Stimulated activated CD4-positive, alpha-beta T cell treated with anti-CD3 and anti-CD28 coated beads, TNF-alpha, amount 100 ng/mL, for 48 hours (primary cell): ENCODE measurements at regions not wholly inside any gene's neighbourhood (a gene's known extent, or its start where the extent isn't known, plus 50 kb on each side); places are given as distances from the start of the nearest gene placed in this dataset.
"Not testable (repeated sequence)": the region's sequence is repeated elsewhere in the genome, so short reads cannot be mapped to it uniquely, and the experiment has no call there.

ENCODE experiments used
- DNase-seq, 3 donors: peaks; one replicate each; pipeline ENCODE4 v3.0.0-alpha.2; 2020; ENCODE audit warnings: low read depth in 3 of 3

DNA sequence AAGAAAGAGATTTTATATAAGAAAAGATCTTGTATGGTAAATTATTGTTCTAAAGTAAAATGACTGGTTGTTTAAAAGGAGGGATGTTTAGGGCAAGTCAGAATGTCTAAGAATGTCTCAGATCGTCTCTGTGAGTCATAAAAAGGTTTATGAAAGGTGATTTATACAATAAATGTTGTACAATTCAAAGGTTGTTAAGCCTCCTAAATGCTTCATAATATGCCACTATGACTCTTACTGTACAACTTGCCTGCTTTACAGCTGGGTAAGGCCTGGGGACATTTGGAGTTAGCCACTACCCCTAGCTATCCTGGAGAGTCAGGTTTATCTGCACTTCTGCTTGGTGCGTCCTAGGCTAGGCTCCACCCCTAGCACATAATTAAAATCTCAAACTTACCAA is 927.4 kb downstream of the FSCB start:
- no peak for DNase-seq

DNA sequence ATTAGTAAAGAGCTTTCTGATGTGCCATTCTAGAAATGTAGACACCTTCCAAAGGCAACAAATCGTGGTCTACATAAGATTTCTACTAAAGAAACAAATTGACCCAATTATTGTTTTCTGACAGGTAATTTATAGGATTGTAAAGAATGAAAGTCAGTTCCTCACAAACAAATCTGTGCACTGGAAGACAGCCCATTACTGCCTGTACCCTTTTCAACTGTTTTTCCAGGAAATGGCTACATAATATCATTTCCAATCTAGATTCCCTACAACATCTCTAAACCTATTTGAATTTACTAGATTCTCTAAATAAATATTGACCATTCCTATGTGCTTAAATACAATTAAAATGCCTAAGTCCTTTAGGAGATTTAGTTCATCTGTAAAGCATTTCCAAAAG is 939.1 kb downstream of the FSCB start:
- no peak for DNase-seq

DNA sequence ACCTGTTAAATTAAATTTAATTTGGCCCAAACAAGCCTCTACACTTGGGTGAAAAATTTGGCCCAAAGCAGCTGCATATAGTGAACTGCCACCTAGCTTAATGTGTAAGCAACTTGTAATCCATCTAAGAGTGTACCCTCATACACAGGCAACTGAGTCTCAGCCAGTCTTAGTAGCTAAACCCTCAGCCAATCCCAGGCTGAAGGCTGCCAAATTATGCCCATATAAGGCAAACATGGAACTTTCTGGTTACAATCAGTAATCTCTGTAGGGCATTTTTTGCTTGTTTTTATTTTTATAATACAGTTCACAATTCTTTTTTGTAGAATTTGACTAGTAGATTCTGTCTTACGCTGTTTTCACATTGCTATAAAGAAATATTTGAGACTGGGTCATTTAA is 958.7 kb downstream of the FSCB start:
- DNase-seq, result no peak

DNA sequence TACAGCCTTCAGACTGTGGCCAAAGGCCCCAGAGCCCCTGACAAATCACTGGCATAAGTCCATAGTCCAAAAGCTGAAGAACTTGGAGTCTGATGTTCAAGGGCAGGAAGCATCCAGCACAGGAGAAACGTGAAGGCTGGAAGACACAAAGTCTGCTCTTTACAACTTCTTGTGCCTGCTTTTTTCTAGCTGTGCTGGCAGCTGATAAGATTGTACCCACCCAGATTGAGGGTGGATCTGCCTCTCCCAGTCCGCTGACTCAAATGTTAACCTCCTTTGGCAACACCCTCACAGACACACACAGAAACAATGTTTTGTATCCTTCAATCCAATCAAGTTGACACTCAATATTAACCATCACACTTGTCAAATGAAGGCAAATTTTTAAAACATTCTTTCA is 959.5 kb downstream of the FSCB start:
- not testable (repeated sequence) for DNase-seq

DNA sequence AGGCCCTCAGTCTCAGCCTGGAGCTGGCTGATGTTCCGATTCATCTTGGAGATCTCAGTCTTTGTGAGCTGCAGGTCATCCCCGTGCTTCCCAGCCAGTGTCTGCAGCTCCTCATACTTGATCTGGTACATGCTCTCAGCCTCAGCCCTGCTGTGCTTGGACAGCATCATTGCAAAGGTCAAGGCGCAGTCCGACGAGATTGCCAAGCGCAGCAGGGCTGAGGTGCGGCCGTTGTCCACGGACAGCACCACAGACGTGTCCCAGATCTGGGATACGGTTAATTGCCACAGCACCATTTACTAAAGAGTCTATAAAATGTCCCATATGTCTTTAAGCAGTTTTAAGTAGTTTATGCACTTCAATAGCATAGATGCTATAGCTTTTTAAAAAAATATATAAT is 965.7 kb downstream of the FSCB start:
- DNase-seq, result no peak

DNA sequence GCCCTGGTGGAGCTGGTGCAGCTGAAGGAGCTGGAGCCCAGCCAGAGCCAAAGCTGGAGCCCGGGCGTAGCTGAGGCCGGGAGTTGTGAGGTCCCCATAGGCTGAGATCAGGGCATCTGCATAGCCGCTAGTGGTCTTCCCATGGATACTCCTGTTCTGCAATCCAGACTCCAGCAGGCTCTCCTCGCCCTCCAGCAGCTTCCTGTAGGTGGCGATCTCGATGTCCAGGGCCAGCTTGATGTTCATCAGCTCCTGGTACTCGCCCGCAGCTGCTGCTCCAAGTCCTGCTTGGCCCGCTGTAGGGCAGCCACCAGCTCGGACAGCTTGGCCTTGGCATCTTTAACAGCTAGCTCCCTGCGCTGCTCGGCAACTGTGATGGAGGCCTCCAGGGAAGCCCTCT is 966.1 kb downstream of the FSCB start:
- DNase-seq, result no peak

DNA sequence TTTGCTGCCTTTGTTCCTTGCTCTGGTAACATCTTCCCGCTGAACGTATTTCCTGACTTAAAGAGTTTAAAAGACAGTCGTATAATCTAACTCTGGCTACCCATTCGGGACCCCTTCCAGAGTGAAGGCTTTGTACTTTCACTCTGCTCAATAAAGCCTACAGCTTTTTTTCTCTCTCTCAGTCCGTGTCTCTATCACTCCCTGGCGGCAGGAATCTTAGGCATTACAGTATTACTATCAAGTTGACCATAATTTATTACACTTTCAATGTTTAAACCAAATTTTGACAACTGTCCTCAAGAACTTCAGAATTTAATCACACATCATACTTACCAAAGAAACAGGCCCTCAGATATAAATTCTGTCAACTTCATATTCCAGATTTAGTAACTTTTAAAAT is 967.9 kb downstream of the FSCB start:
- DNase-seq, result no peak

DNA sequence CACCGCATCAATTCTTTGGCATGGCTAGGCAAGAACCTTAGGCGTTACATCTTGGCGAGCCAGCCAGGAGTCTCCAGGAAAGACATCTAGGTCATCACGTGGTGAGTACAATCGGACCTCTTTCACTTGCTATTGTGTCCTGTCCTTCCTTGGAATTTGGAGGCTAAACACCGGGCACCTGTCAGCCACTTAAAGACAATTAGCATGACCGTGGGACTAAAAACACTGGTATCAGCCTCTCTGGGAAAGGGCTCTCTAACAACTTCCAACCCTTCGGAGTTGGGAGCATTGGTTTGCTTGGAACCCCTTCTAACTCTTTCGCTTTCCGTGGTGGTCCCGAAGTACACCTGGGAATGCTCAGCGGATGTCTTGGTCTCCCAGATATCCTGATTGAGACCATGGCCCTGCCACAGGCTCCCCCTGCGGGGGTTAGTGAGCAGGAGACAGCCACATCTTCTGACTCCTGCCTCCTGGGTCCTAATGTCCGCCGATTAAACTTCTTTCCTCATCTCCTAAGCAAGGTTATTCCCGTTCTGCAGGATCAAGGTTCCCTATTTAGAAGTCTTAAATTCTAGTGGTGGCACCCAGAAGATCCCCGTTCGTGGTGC is 971.7 kb downstream of the FSCB start:
- DNase-seq, result no peak

DNA sequence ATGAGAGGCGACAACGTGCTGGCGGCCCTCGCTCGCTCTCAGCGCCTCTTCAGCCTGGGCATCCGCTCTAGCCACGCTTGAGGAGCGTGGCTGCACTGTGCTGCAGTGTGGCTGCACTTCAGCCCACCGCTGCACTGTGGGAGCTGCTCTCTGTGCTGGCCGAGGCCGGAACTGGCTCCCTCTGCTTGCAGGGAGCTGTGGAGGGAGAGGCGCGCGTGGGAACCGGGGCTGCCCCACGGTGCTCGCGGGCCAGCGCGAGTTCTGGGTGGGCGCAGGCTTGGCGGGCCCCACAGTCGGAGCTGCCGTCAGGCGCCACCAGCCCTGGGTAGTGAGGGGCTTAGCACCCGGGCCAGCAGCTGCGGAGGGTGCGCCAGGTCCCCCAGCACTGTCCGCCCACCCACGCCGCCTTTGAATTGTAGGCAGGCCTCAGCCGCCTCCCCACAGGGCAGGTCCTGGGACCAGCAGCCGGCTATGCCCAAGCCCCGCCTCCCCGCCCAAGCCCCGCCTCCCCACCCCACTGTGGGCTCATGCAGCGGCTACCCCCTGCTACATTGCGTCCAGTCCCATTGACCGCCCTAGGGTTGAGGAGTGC is 974.2 kb downstream of the FSCB start:
- no peak for DNase-seq

DNA sequence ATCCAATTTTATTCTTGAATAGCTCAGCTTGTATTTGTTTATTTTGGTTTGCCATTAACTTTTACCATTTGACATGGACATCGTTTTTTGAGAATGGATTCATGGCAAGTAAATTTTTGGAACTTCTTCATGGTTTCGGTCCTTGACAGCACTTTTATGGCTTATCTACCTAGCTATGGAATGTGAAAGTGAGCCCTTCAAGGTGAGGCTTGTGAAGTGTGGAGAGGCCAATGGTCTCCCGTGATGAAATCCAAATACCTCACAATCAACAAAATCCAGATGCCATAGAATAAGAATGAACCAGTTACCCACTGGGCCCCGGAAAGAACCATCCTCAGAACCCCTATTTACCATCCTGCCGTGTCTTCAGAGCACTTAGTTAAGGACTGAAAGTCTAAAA is 978.8 kb downstream of the FSCB start:
- no peak for DNase-seq

DNA sequence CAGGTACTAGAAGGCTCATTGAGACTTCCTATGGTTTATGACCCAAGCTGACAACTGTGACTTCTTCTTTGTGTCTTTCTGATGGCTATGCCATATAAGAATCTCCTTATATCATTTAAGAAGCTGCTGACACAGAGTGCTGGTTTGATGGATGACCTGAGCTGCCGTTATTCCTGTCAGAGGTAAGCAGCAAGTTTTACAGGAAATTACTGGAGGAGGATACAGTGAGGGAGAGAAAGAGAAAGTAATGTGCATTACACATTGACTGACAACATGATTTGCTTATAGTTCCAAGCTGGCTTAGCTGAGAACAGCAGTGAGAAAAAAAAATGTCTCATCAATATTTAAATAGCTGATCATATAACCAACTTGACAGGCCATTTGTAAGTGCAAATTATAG is 981.4 kb downstream of the FSCB start:
- DNase-seq, result no peak

DNA sequence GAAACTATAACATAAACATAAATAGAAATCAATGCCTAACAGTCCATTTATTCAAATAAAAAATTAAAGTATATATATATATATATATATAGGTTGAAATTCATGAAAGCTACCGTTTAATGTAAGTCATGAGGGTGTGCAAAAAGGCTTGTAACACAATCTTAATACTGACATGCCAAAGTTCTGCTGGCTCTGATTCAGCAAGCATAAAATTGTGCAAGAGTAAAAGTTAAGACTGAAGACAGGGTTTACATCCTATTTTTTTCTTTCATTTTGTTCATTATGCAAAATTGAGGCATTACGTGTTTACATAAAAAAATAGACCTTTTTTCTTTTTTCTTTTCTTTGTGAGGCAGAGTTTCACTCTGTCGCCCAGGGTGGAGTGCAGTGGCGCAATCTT is 984.2 kb downstream of the FSCB start:
- no peak for DNase-seq

DNA sequence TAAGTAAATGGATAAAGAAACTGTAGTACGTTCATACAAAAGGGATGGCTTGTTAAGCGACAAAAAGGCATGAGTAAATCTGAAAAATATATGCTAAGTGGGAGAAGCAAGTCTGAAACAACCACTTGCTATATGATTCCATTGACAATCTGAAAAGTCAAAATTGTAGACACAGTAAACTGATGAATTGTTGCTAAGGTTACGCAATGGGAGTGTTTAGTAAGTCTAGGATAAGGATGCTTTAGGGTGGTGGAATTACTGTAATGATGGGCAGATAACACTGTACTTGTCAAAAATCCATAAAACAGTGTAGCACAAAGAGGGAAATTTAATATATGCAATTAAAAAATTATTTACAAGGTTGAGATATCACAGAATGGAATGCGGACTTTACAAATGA is 984.9 kb downstream of the FSCB start:
- DNase-seq, result no peak

DNA sequence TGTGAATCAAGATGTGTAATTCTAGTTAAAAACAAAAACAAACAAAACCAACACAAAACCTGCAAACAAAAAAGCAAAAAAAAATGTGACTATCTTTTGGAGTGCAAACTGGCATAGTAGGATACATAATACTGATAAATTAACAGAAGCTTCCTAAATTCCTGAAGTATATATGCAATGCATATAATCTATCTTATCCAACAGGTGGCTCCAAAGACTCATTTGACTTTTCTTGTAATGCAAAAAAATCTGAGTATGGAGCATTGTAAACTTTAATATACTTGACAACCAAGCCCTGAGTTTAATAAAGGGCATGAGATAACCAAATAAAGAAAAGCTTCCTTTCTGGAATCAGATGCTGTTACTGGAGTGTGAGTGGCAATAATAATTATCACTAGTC is 1003.6 kb downstream of the FSCB start:
- no peak for DNase-seq

DNA sequence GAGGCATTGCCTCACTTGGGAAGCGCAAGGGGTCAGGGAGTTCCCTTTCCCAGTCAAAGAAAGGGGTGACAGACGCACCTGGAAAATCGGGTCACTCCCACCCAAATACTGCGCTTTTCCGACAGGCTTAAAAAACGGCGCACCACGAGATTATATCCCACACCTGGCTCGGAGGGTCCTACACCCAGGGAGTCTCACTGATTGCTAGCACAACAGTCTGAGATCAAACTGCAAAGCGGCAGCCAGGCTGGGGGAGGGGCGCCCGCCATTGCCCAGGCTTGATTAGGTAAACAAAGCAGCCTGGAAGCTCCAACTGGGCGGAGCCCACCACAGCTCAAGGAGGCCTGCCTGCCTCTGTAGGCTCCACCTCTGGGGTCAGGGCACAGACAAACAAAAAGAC is 1014.7 kb downstream of the FSCB start:
- DNase-seq, result not testable (repeated sequence)

DNA sequence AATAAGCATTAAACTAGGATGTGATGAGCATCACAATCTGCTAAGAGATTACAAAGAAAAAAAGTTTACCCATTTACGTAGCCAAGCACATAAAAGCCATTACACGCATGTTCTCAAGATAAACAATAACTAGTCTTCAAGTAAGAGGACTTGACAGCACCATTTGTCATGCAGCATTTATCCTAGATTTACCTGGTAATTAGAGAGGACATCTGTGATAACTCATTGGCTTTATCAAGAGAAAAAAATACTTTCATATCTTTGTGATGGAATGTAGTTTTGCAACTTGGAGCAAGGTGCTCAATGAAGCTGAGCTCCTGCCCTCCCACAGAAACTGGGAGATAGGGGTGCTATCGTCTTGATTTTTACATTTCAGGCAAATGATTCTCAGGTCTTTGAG is 1023.7 kb downstream of the FSCB start:
- DNase-seq, result no peak

DNA sequence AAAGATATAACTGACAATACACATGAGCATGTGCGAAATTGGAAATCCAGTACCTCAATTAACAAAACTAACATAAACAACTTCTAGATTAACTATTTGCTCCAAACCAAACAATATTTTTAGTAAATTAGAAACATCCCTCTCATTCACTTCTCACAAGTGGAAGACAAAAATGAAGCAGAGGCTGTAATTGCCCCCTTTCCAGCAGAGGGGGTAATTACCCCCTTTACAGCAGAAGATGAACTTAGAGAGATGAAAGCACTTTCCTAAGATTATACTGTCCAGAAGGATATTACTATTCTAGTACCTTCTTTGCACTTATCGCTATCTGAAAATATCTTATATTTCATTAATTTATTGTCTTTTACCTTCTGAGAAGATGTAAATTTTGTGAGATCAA is 1025.2 kb downstream of the FSCB start:
- DNase-seq, result no peak

DNA sequence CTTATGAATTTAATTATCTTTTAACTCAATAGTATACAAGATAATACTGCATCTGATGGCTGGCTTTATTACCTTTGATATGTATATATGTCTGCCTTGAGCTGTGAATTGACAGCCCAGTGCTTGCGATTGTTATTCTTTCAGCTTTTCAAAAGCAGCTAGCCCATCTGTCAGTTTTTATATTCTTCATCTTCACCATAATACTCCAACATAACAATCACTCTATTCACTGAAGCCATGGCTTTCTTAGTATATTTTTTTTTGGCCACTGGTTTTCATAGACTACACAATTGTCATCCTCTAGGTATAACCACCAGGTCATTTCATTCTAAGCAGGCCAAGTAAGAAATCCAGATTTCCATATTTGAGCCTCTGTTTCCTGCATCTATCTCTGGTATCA is 1026.1 kb downstream of the FSCB start:
- no peak for DNase-seq

DNA sequence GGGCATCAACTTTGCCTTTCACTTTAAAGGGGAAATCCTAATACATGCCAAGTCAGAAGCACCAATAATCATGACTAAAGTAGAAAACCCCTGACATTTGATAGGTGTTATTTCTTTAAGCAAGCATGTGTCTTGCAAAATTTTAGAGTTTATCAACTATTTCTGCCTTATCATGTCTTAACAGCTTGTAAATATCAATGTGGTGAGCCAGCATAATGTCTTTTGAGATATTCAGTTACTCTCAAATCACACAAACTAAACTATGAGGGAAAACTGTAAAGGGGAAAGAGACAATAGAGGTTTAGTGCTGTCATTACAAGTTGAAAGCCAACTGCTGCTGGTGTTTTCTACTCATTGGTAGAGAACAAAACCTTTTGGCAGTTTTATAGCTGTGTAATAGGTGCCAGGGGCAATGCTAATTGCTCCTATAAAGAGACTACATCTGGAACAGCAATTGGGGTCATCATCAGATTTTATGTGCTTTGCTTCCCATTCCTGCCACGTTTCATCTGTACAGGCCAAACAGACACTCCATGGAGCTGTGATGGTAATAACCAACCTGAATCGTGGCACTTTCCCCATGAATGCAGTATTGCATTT is 1027.4 kb downstream of the FSCB start:
- no peak for DNase-seq

DNA sequence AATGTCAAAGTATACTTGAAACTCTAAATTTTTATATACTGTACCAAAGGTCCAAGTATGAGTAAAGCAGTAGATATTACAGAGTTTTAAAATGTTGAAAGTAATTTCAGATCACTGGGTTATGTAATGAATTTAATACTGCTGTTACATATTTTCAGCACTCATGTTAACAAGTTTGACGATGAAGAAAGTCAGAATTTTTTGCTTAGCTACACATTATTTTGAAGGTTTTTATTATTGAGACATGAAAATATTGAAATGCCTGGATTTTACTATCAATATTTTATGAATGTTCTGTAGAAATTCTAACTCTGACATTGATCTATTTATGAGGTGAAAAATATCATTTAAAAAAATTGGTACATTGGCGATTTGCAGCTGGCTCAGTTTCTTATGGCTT is 1030.3 kb downstream of the FSCB start:
- DNase-seq, result no peak

DNA sequence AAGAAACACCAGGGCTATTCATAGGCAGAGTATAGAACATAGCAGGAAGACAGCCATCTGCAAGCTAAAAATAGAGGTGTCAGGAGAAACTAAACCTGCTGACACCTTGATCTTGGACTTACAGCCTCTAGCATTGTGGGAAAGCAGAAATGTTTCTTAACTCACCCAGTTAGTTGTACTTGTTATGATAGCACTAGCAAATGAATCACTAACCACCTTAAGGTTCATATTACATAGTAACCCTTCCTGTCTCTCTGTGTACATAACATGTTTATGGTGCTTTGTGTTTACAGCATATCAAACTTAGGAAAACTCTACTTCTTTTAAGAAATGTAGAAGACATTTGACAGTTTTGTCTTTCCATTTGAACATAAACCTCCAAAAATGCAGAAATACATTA is 1031.3 kb downstream of the FSCB start:
- no peak for DNase-seq

DNA sequence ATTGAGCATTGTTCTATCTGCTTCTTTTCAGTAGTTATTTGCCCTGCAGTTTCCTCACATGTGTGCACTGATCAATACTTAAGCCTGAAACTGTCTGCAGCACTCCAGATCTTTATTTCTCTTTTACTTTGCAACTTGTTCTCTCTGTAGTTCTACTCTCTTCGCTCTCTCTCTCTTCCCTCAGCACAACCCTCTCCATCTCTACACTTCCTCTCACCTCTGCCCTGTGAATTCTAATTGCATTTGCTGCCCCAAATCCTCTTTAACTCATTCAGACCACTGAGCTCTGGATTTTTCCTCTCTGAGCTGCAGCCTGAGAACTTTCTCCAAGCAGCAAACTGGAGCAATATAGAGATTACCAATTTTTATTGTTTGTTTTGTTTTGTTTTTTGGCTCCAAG is 1035.5 kb downstream of the FSCB start:
- DNase-seq, result no peak

DNA sequence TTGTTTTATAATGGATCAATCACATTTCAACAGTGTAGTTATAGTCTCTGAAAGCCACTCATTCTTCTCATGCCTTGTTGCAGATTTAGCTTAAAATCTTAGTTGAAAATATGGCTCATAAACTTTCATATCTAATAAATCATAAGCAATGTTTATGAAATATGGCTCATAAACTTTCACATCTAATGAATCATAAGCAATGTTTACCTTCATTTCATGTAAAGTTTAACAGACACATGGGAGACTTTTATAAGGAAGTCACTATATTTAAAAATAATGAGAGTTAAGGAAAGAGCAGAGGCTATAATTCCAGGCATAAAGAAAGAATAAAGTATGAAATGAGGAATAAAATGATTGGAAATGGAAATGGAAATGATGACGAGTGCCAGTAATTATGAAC is 1042.1 kb downstream of the FSCB start:
- no peak for DNase-seq

DNA sequence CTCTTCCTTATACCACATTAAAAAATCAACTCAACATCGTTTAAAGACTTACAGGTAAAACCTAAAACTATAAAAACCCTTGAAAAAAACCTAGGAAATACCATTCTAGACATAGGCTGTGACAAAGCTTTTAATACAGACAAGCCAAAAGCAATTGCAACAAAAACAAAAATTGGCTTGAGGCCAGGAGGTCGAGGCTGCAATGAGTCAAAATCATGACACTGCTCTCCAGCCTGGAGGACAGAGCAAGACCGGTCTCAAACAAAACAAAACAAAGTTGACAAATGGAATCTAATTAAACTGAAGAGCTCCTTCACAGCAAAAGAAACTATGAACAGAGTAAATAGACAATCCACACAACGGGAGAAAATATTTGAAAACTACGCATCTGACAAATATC is 1057.8 kb downstream of the FSCB start:
- DNase-seq, result no peak
